ENCODE measurements at regions not wholly inside any gene's neighbourhood (a gene's known extent, or its start where the extent isn't known, plus 50 kb on each side); places are given as distances from the start of the nearest gene placed in this dataset.

GRCh38 chr6:56311533-56312448 is 64.4 kb upstream of the COL21A1 start:
- TF ChIP-seq ZNF350 (CRISPR knock-in tag; IDR thresholded peaks at IDR 0.05; ENCODE audit: borderline replicate concordance, low read depth) (no peak), ETS1 (CRISPR knock-in tag; IDR thresholded peaks at IDR 0.05) (no peak), HNRNPLL (IDR thresholded peaks at IDR 0.05; ENCODE audit: low read depth, low read length, poor library complexity, severe bottlenecking) (no peak), ZNF12 (CRISPR knock-in tag; IDR thresholded peaks at IDR 0.05) (no peak), RFX5 (IDR thresholded peaks at IDR 0.05; ENCODE audit: low read depth, low read length) (no peak), ZNF766 (CRISPR knock-in tag; IDR thresholded peaks at IDR 0.05; ENCODE audit: borderline replicate concordance) (no peak), CREM (IDR thresholded peaks at IDR 0.05) (no peak), CREM (CRISPR knock-in tag; IDR thresholded peaks at IDR 0.05) (no peak), NFYB (CRISPR knock-in tag; IDR thresholded peaks at IDR 0.05) (no peak), MAFF (IDR thresholded peaks at IDR 0.05; ENCODE audit: low read depth, low read length) (no peak), TEAD3 (CRISPR knock-in tag; optimal IDR thresholded peaks at IDR 0.05; ENCODE audit: borderline replicate concordance) (no peak), ZNF20 (CRISPR knock-in tag; IDR thresholded peaks at IDR 0.05) (no peak)
- TF ChIP-seq, protein P1, sequence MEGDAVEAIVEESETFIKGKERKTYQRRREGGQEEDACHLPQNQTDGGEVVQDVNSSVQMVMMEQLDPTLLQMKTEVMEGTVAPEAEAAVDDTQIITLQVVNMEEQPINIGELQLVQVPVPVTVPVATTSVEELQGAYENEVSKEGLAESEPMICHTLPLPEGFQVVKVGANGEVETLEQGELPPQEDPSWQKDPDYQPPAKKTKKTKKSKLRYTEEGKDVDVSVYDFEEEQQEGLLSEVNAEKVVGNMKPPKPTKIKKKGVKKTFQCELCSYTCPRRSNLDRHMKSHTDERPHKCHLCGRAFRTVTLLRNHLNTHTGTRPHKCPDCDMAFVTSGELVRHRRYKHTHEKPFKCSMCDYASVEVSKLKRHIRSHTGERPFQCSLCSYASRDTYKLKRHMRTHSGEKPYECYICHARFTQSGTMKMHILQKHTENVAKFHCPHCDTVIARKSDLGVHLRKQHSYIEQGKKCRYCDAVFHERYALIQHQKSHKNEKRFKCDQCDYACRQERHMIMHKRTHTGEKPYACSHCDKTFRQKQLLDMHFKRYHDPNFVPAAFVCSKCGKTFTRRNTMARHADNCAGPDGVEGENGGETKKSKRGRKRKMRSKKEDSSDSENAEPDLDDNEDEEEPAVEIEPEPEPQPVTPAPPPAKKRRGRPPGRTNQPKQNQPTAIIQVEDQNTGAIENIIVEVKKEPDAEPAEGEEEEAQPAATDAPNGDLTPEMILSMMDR (CRISPR knock-in tag; IDR thresholded peaks at IDR 0.05): no peak

Data from HepG2 (cell line).